ENCODE measurements at regions not wholly inside any gene's neighbourhood (a gene's known extent, or its start where the extent isn't known, plus 50 kb on each side); places are given as distances from the start of the nearest gene placed in this dataset.

- Histone ChIP-seq H3K27me3 (ENCODE audit: control insufficient read depth in 1 of 2, insufficient read depth in 2 of 2, low read length in 2 of 2) (peaks cover 0 to 4% of the 10 kb centered on the region in 2 experiments), H3K4me3 (ENCODE audit: low read length) (no peak overlapping the region), H3K27ac (ENCODE audit: low read depth in 1 of 2, low read length in 2 of 2) (no peak overlapping the region), H3K4me1 (ENCODE audit: insufficient read depth, low read length) (no peaks in the 10 kb centered on the region), H3K36me3 (ENCODE audit: insufficient read depth, low read length) (no peaks in the 10 kb centered on the region), H3K9me3 (ENCODE audit: control insufficient read depth in 1 of 2, insufficient read depth in 1 of 2, low read length in 2 of 2) (no peaks in the 10 kb centered on the region)
- Mint-ChIP-seq H3K4me1 (ENCODE audit: low read depth) (no peaks in the 10 kb centered on the region), H3K9me3 (no peaks in the 10 kb centered on the region), H3K27me3 (peaks cover 27% of the 10 kb centered on the region), H3K27ac (no peak overlapping the region), H3K36me3 (ENCODE audit: low read depth) (no peaks in the 10 kb centered on the region), H3K4me3 (no peak overlapping the region)
- ATAC-seq (ENCODE audit: poor library complexity) (no peak), DNase-seq (no peak)
- ChIA-PET CTCF (no interaction called here), POLR2A (no interaction called here)
- intact Hi-C loops (cut with DNase I, micrococcal nuclease), result no loop called here
- no peak for TF ChIP-seq CTCF (IDR thresholded peaks at IDR 0.05)
These were observed 407.5 kb upstream of the THBS1 start for GRCh38 chr15:39173426-39173825.

- peaks cover 0 to 3% of the 10 kb centered on the region in 2 experiments for H3K27me3 ChIP-seq (ENCODE audit: control insufficient read depth in 1 of 2, insufficient read depth in 2 of 2, low read length in 2 of 2)
- Mint-ChIP-seq H3K27ac (no peak overlapping the region), H3K4me3 (no peak overlapping the region), H3K4me1 (ENCODE audit: low read depth) (no peaks in the 10 kb centered on the region), H3K36me3 (ENCODE audit: low read depth) (no peaks in the 10 kb centered on the region), H3K27me3 (peaks cover 24% of the 10 kb centered on the region), H3K9me3 (no peaks in the 10 kb centered on the region)
- intact Hi-C loops (cut with DNase I, micrococcal nuclease), result no loop called here
- CTCF ChIA-PET, result no interaction called here
- H3K9me3 ChIP-seq (ENCODE audit: control insufficient read depth in 1 of 2, insufficient read depth in 1 of 2, low read length in 2 of 2), result no peaks in the 10 kb centered on the region
- no peak for DNase-seq
- no peaks in the 10 kb centered on the region for H3K36me3 ChIP-seq (ENCODE audit: insufficient read depth, low read length)
- ATAC-seq (ENCODE audit: poor library complexity), result no peak
- H3K4me3 ChIP-seq (ENCODE audit: low read length), result no peak overlapping the region
- no peak for TF ChIP-seq CTCF (IDR thresholded peaks at IDR 0.05)
- H3K4me1 ChIP-seq (ENCODE audit: insufficient read depth, low read length), result no peaks in the 10 kb centered on the region
- POLR2A ChIA-PET, result no interaction called here
- no peak overlapping the region for H3K27ac ChIP-seq (ENCODE audit: low read depth in 1 of 2, low read length in 2 of 2)
These were observed 406.5 kb upstream of the THBS1 start for GRCh38 chr15:39174332-39174731.

- DNase-seq, result no peak
- no peak for TF ChIP-seq CTCF (IDR thresholded peaks at IDR 0.05)
- H3K27ac ChIP-seq (ENCODE audit: low read depth in 1 of 2, low read length in 2 of 2), result no peak overlapping the region
- Mint-ChIP-seq H3K9me3 (no peaks in the 10 kb centered on the region), H3K36me3 (ENCODE audit: low read depth) (no peaks in the 10 kb centered on the region), H3K27me3 (peaks cover 20% of the 10 kb centered on the region), H3K4me1 (ENCODE audit: low read depth) (no peaks in the 10 kb centered on the region), H3K27ac (no peak overlapping the region), H3K4me3 (no peak overlapping the region)
- no peak for ATAC-seq (ENCODE audit: poor library complexity)
- H3K36me3 ChIP-seq (ENCODE audit: insufficient read depth, low read length), result no peaks in the 10 kb centered on the region
- intact Hi-C loops (cut with DNase I, micrococcal nuclease), result no loop called here
- no peaks in the 10 kb centered on the region for H3K27me3 ChIP-seq (ENCODE audit: control insufficient read depth in 1 of 2, insufficient read depth in 2 of 2, low read length in 2 of 2)
- H3K4me3 ChIP-seq (ENCODE audit: low read length), result no peak overlapping the region
- H3K4me1 ChIP-seq (ENCODE audit: insufficient read depth, low read length), result no peaks in the 10 kb centered on the region
- ChIA-PET CTCF (no interaction called here), POLR2A (no interaction called here)
- H3K9me3 ChIP-seq (ENCODE audit: control insufficient read depth in 1 of 2, insufficient read depth in 1 of 2, low read length in 2 of 2), result no peaks in the 10 kb centered on the region
These were observed 404.8 kb upstream of the THBS1 start for GRCh38 chr15:39176030-39176429.

Data from CD4-positive, alpha-beta T cell (primary cell).